ENCODE measurements at regions not wholly inside any gene's neighbourhood (a gene's known extent, or its start where the extent isn't known, plus 50 kb on each side); places are given as distances from the start of the nearest gene placed in this dataset.

DNA sequence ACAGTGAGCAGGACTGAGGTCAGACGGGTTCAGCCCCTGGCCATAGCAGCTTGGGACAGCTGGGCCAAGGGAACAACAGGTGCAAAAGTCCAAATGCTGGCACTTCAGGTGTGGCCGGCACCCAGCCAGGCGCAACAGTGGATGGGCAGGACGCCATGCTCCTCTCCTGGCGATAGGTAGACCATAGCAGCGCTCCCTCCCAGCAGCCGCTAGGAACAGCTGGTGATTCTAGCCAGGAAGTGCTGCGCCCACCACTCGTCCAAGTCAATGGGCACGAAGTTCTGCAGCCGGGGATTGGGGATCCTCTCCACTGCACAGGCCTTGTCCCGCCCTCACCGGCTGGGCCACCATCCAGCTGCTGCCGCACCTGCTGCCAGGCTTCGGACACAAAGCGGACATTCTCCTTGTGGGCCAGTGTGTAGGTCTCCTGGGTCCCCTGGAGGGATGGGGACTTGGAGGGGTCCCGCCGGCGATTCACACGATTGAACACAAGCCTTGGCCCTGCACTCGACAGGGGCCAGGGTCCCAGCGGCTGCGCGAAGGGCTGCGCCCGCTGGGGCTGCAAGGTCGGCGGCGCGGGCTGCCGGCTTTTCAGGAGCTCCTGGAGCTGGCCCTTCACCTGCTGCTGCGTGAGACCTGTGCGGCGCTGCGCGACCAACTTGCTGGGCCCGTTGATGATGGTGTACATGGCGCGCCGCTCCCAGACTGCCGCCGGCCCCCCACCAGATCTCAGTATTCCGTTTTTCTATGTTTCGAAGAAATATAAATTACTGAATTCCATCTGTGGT lies 227.5 kb upstream of the STK26 start:
- H3K36me3 Mint-ChIP-seq, result no peaks in the 10 kb centered on the region
- Histone ChIP-seq H3K36me3 (ENCODE audit: control insufficient read depth, insufficient read depth, low read length) (no peaks in the 10 kb centered on the region), H3K9me3 (ENCODE audit: control insufficient read depth in 2 of 2, low read length in 2 of 2) (no peaks in the 10 kb centered on the region), H3K27ac (ENCODE audit: insufficient read depth, low read length, poor library complexity, severe bottlenecking) (no peak overlapping the region), H3K4me1 (ENCODE audit: control insufficient read depth, insufficient read depth, low read length, poor library complexity, severe bottlenecking) (no peaks in the 10 kb centered on the region), H3K4me3 (ENCODE audit: low read depth, low read length) (no peak overlapping the region), H3K27me3 (ENCODE audit: control insufficient read depth, insufficient read depth, low read length) (no peaks in the 10 kb centered on the region)
- no peak overlapping the region for H3K27ac Mint-ChIP-seq
- ATAC-seq (ENCODE audit: low read depth in 2 of 2) (no peak), DNase-seq (no peak)
- no peaks in the 10 kb centered on the region for H3K9me3 Mint-ChIP-seq
- H3K4me1 Mint-ChIP-seq, result peaks cover 0 to 14% (median 0%) of the 10 kb centered on the region in 4 donors
- no peaks in the 10 kb centered on the region for H3K27me3 Mint-ChIP-seq
- peak overlapping the region in 1 of 4 donors; percentile 14 for H3K4me3 Mint-ChIP-seq

DNA sequence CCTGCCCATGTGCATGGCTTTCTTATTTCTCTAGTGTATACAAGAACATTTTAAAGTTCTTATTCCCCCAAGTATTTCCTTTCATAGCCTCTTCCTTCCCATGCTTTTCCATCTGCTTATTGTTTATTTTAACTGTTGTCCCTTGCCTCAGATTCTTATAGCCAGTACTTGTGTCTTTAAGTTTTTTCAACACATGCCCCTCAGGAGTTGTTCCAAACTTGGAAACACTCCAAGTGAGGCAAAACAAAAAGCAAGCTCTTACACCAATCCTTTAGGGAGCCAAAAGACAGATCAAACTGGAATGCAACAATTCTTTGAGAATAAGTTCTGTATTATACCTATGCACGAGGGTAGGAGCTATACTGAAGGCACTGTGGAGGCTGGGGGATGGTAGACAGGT lies 222.0 kb upstream of the STK26 start:
- no peaks in the 10 kb centered on the region for H3K36me3 ChIP-seq (ENCODE audit: control insufficient read depth, insufficient read depth, low read length)
- H3K9me3 ChIP-seq (ENCODE audit: control insufficient read depth in 2 of 2, low read length in 2 of 2), result no peaks in the 10 kb centered on the region
- H3K4me3 Mint-ChIP-seq, result no peak overlapping the region
- H3K9me3 Mint-ChIP-seq, result no peaks in the 10 kb centered on the region
- ATAC-seq (ENCODE audit: low read depth in 2 of 2), result no peak
- DNase-seq, result no peak
- H3K27me3 ChIP-seq (ENCODE audit: control insufficient read depth, insufficient read depth, low read length), result no peaks in the 10 kb centered on the region
- peaks cover 0 to 7% (median 0%) of the 10 kb centered on the region in 4 donors for H3K4me1 Mint-ChIP-seq
- no peak overlapping the region for H3K27ac ChIP-seq (ENCODE audit: insufficient read depth, low read length, poor library complexity, severe bottlenecking)
- H3K27me3 Mint-ChIP-seq, result no peaks in the 10 kb centered on the region
- no peak overlapping the region for H3K27ac Mint-ChIP-seq
- no peak overlapping the region for H3K4me3 ChIP-seq (ENCODE audit: low read depth, low read length)
- no peaks in the 10 kb centered on the region for H3K4me1 ChIP-seq (ENCODE audit: control insufficient read depth, insufficient read depth, low read length, poor library complexity, severe bottlenecking)
- no peaks in the 10 kb centered on the region for H3K36me3 Mint-ChIP-seq

DNA sequence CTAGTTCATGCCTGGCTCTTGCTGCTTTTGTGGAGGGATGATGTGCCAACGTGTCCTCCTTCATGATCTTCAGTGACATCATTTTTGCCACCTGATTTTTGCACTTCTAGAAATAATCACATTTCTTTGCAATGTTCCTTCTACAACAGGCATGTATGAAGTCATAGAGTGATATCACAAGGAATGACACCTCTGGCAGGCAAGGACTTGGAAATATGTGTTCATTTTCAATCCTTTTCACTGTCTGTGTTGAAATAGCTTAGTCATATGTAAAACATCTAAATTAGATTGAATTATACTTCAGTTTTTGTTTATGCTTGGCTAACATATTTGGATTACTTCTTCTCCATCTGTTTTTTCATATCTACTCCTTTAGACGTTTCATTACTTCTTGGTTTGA lies 221.2 kb upstream of the STK26 start:
- Histone ChIP-seq H3K9me3 (ENCODE audit: control insufficient read depth in 2 of 2, low read length in 2 of 2) (no peaks in the 10 kb centered on the region), H3K27ac (ENCODE audit: insufficient read depth, low read length, poor library complexity, severe bottlenecking) (no peak overlapping the region), H3K27me3 (ENCODE audit: control insufficient read depth, insufficient read depth, low read length) (no peaks in the 10 kb centered on the region), H3K4me3 (ENCODE audit: low read depth, low read length) (no peak overlapping the region), H3K4me1 (ENCODE audit: control insufficient read depth, insufficient read depth, low read length, poor library complexity, severe bottlenecking) (no peaks in the 10 kb centered on the region), H3K36me3 (ENCODE audit: control insufficient read depth, insufficient read depth, low read length) (no peaks in the 10 kb centered on the region)
- Mint-ChIP-seq H3K27me3 (no peaks in the 10 kb centered on the region), H3K36me3 (no peaks in the 10 kb centered on the region), H3K4me3 (peak overlapping the region in 1 of 4 donors; percentile 88), H3K9me3 (no peaks in the 10 kb centered on the region), H3K4me1 (peaks cover 0 to 7% (median 0%) of the 10 kb centered on the region in 4 donors), H3K27ac (no peak overlapping the region)
- DNase-seq, result no peak
- no peak for ATAC-seq (ENCODE audit: low read depth in 2 of 2)

DNA sequence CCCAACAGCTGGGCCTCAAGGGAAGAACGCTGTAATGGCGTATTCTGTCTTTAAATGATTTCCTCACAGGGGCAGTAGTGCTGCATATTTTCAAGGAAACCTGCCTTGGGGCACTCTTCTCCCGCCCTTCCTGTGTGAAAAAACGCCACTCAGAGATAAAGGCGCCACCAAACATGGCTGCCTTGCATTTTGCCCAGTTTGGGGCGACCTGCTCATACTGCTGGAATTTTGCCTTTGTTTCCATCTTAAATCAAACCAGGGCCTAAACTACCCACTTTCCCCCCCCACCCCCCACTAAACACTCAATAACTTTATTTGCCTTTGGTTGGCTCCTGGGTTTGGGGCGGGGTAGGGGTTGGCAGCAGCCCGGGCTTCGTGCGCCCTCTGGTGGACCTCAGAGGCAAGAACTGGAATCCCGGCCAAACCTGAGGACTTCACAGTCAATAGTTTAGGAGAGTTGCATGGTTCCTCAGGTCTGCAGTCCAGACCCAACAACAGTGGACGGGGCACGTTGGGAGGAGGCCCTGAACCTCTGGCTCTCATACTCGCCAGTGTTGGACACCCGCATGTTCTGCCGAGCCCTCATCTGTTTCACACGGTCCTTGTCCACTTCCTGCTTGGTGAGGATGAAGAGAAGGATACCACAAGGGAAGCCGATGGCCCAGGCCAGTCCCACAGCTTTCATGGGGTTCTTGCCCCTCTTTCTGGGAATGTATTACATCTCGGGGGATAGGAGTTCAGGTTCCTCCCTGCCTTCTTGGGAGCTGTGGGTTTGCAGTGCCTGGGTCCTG lies 220.1 kb upstream of the STK26 start:
- H3K9me3 Mint-ChIP-seq, result no peaks in the 10 kb centered on the region
- Histone ChIP-seq H3K4me1 (ENCODE audit: control insufficient read depth, insufficient read depth, low read length, poor library complexity, severe bottlenecking) (no peaks in the 10 kb centered on the region), H3K36me3 (ENCODE audit: control insufficient read depth, insufficient read depth, low read length) (no peaks in the 10 kb centered on the region), H3K27ac (ENCODE audit: insufficient read depth, low read length, poor library complexity, severe bottlenecking) (no peak overlapping the region), H3K27me3 (ENCODE audit: control insufficient read depth, insufficient read depth, low read length) (no peaks in the 10 kb centered on the region), H3K9me3 (ENCODE audit: control insufficient read depth in 2 of 2, low read length in 2 of 2) (no peaks in the 10 kb centered on the region), H3K4me3 (ENCODE audit: low read depth, low read length) (no peak overlapping the region)
- no peak for ATAC-seq (ENCODE audit: low read depth in 2 of 2)
- H3K27ac Mint-ChIP-seq, result peak overlapping the region in 2 of 3 donors; percentile 54 to 59
- H3K27me3 Mint-ChIP-seq, result no peaks in the 10 kb centered on the region
- DNase-seq, result peak in 2 of 3 donors; percentile 82 to 86
- no peaks in the 10 kb centered on the region for H3K36me3 Mint-ChIP-seq
- peaks cover 0 to 7% (median 0%) of the 10 kb centered on the region in 4 donors for H3K4me1 Mint-ChIP-seq
- H3K4me3 Mint-ChIP-seq, result peak overlapping the region in 3 of 4 donors; percentile 86 to 88 (median 88)

DNA sequence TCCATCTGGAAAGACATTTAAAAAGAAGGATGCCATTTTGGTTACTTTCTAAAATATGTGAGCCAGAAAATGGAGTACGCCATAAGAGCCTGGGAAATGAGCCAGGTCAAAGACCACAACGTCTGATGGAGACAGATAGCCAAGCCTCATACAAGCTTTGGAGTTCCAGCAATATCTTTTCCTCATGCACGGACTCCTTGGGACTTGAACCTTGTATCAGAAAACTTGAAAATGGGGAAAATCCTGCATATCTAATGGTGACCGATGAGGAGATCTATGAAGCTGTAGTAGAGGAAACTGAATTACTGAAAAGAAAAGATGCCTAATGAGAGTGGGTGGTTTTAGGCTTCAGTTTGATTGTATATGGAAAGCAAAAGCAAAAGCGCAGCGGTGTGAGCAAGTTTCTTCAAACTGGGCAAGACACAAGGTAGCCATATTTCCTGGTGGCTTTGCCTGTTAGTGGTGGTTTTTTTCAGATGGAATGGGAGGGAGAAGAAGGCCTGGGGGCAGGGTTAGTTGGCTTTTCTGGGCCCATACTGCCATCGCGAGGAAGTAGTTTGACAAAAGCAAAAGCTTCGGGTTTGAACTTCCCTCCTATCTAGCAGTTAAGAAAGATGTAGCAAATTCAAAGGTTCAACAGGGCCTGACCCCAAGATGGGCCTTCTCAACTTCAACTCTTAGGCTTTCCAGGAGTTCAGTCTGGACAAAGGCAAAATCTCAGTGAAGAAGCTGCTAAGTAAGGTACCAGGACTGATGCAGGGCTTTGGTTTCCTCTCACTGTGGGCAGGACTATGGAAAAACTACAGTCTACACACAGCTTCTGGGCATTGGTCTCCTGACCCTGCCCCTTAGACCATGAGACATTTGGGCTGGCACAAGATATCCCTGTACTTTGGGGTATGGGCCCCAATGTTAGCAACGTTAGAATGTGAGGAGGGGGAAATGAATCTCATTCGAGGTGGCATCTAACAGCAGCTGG lies 210.0 kb upstream of the STK26 start:
- DNase-seq, result peak; percentile 55 to 93 (median 92)
- Histone ChIP-seq H3K36me3 (ENCODE audit: control insufficient read depth, insufficient read depth, low read length) (no peaks in the 10 kb centered on the region), H3K4me1 (ENCODE audit: control insufficient read depth, insufficient read depth, low read length, poor library complexity, severe bottlenecking) (peaks cover 6% of the 10 kb centered on the region), H3K27ac (ENCODE audit: insufficient read depth, low read length, poor library complexity, severe bottlenecking) (peak overlapping the region; percentile 73), H3K4me3 (ENCODE audit: low read depth, low read length) (peak overlapping the region; percentile 91), H3K27me3 (ENCODE audit: control insufficient read depth, insufficient read depth, low read length) (no peaks in the 10 kb centered on the region), H3K9me3 (ENCODE audit: control insufficient read depth in 2 of 2, low read length in 2 of 2) (no peaks in the 10 kb centered on the region)
- peaks cover 5 to 23% (median 9%) of the 10 kb centered on the region in 4 donors for H3K4me1 Mint-ChIP-seq
- H3K4me3 Mint-ChIP-seq, result peak overlapping the region; percentile 51 to 91 (median 88)
- peak; percentile 86 to 87 for ATAC-seq (ENCODE audit: low read depth in 2 of 2)
- H3K36me3 Mint-ChIP-seq, result no peaks in the 10 kb centered on the region
- H3K27ac Mint-ChIP-seq, result peak overlapping the region; percentile 85 to 96 (median 91)
- no peaks in the 10 kb centered on the region for H3K27me3 Mint-ChIP-seq
- no peaks in the 10 kb centered on the region for H3K9me3 Mint-ChIP-seq

DNA sequence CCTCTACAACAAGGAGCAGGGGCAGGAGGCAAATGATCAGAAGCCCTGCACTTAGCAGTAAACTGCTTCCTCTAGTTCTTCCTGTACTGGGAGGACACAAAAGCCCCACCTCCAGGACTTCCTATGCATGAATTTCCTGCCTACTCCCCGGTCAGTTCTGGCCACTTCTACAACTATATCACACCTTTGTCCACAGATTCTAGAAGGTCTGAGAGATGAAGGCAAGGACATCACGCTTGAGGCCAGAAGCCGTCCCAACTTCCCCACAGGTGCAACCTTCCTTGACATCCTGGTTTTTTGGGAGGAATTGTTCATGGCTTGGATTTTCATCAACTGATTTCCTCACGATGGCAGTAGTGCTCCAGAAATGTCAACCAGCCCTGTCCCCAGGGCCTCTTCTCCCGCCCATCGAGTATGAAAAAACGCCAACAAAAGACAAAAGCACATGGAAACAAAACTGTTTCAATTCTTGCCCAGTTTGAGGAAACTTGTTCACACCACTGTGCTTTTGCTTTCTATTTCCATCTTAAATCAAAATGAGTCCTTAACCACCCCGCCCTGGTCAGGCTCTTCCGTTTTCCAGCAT lies 206.5 kb upstream of the STK26 start:
- H3K27ac ChIP-seq (ENCODE audit: insufficient read depth, low read length, poor library complexity, severe bottlenecking), result no peak overlapping the region

More for the DNA sequence above, 206.5 kb upstream of the STK26 start:
- Histone ChIP-seq H3K4me1 (ENCODE audit: control insufficient read depth, insufficient read depth, low read length, poor library complexity, severe bottlenecking) (peaks cover 6% of the 10 kb centered on the region), H3K27me3 (ENCODE audit: control insufficient read depth, insufficient read depth, low read length) (no peaks in the 10 kb centered on the region), H3K36me3 (ENCODE audit: control insufficient read depth, insufficient read depth, low read length) (no peaks in the 10 kb centered on the region), H3K4me3 (ENCODE audit: low read depth, low read length) (peak overlapping the region; percentile 72), H3K9me3 (ENCODE audit: control insufficient read depth in 2 of 2, low read length in 2 of 2) (no peaks in the 10 kb centered on the region)
- Mint-ChIP-seq H3K36me3 (no peaks in the 10 kb centered on the region), H3K27ac (peak overlapping the region; percentile 60 to 70 (median 64)), H3K9me3 (no peaks in the 10 kb centered on the region), H3K27me3 (no peaks in the 10 kb centered on the region), H3K4me1 (peaks cover 5 to 26% (median 11%) of the 10 kb centered on the region in 4 donors), H3K4me3 (peak overlapping the region; percentile 82 to 88 (median 88))
- peak; percentile 15 to 41 for ATAC-seq (ENCODE audit: low read depth in 2 of 2)
- peak; percentile 58 to 89 (median 85) for DNase-seq

Data from CD4-positive, CD25-positive, alpha-beta regulatory T cell (primary cell).